ENCODE measurements at regions not wholly inside any gene's neighbourhood (a gene's known extent, or its start where the extent isn't known, plus 50 kb on each side); places are given as distances from the start of the nearest gene placed in this dataset.

GRCh38 chr10:100653957-100654781, 91.2 kb upstream of the PAX2 start (continued):
- TF ChIP-seq ZNF423 (tag by site-specific recombination; IDR thresholded peaks at IDR 0.05), result no peak
- TF ChIP-seq ZNF416 (tag by site-specific recombination; IDR thresholded peaks at IDR 0.05), result no peak
- TF ChIP-seq TSHZ1 (tag by site-specific recombination; IDR thresholded peaks at IDR 0.05; ENCODE audit: borderline replicate concordance), result no peak; the same call in 1 of the 2 replicates
- TF ChIP-seq ZNF529 (tag by site-specific recombination; IDR thresholded peaks at IDR 0.05; ENCODE audit: insufficient replicate concordance), result no peak
- no peak for TF ChIP-seq ZNF174 (tag by site-specific recombination; IDR thresholded peaks at IDR 0.05)
- TF ChIP-seq, protein P1, sequence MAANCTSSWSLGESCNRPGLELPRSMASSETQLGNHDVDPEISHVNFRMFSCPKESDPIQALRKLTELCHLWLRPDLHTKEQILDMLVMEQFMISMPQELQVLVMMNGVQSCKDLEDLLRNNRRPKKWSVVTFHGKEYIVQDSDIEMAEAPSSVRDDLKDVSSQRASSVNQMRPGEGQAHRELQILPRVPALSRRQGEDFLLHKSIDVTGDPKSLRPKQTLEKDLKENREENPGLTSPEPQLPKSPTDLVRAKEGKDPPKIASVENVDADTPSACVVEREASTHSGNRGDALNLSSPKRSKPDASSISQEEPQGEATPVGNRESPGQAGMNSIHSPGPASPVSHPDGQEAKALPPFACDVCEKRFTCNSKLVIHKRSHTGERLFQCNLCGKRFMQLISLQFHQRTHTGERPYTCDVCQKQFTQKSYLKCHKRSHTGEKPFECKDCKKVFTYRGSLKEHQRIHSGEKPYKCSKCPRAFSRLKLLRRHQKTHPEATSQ (tag by site-specific recombination; IDR thresholded peaks at IDR 0.05), result no peak
- TF ChIP-seq HIC1 (tag by site-specific recombination; IDR thresholded peaks at IDR 0.05), result peak; percentile 62
- TF ChIP-seq ZNF571 (tag by site-specific recombination; IDR thresholded peaks at IDR 0.05), result no peak
- TF ChIP-seq RBAK (tag by site-specific recombination; IDR thresholded peaks at IDR 0.05), result no peak
- TF ChIP-seq, protein P2, sequence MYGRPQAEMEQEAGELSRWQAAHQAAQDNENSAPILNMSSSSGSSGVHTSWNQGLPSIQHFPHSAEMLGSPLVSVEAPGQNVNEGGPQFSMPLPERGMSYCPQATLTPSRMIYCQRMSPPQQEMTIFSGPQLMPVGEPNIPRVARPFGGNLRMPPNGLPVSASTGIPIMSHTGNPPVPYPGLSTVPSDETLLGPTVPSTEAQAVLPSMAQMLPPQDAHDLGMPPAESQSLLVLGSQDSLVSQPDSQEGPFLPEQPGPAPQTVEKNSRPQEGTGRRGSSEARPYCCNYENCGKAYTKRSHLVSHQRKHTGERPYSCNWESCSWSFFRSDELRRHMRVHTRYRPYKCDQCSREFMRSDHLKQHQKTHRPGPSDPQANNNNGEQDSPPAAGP (tag by site-specific recombination; IDR thresholded peaks at IDR 0.05), result peak; percentile 75
- peak; percentile 87; the same call in 1 of the 2 replicates for TF ChIP-seq ZNF202 (tag by site-specific recombination; IDR thresholded peaks at IDR 0.05; ENCODE audit: borderline replicate concordance)
- no peak for TF ChIP-seq ZNF707 (tag by site-specific recombination; IDR thresholded peaks at IDR 0.05)
- no peak for TF ChIP-seq GLI4 (tag by site-specific recombination; IDR thresholded peaks at IDR 0.05)
- peak; percentile 22; the same call in 1 of the 2 replicates for TF ChIP-seq GLIS2 (tag by site-specific recombination; IDR thresholded peaks at IDR 0.05)
- no peak for TF ChIP-seq ZNF624 (tag by site-specific recombination; IDR thresholded peaks at IDR 0.05)
- no peak for TF ChIP-seq ZNF830 (tag by site-specific recombination; IDR thresholded peaks at IDR 0.05; ENCODE audit: low read depth)
- peak; percentile 56 for TF ChIP-seq ZNF391 (tag by site-specific recombination; IDR thresholded peaks at IDR 0.05; ENCODE audit: borderline replicate concordance, low read depth)
- peak; percentile 46; the same call in 1 of the 2 replicates for TF ChIP-seq ZNF558 (tag by site-specific recombination; IDR thresholded peaks at IDR 0.05)
- no peak for TF ChIP-seq SCRT1 (tag by site-specific recombination; IDR thresholded peaks at IDR 0.05; ENCODE audit: borderline replicate concordance)
- TF ChIP-seq ZNF473 (tag by site-specific recombination; IDR thresholded peaks at IDR 0.05), result no peak
- no peak for TF ChIP-seq ZBTB48 (tag by site-specific recombination; IDR thresholded peaks at IDR 0.05)
- no peak for TF ChIP-seq ZNF266 (tag by site-specific recombination; IDR thresholded peaks at IDR 0.05; ENCODE audit: low read depth)
- TF ChIP-seq, protein P3, sequence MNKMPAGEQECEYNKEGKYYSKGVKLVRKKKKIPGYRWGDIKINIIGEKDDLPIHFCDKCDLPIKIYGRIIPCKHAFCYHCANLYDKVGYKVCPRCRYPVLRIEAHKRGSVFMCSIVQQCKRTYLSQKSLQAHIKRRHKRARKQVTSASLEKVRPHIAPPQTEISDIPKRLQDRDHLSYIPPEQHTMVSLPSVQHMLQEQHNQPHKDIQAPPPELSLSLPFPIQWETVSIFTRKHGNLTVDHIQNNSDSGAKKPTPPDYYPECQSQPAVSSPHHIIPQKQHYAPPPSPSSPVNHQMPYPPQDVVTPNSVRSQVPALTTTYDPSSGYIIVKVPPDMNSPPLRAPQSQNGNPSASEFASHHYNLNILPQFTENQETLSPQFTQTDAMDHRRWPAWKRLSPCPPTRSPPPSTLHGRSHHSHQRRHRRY (tag by site-specific recombination; IDR thresholded peaks at IDR 0.05), result no peak
- TF ChIP-seq, protein P4, sequence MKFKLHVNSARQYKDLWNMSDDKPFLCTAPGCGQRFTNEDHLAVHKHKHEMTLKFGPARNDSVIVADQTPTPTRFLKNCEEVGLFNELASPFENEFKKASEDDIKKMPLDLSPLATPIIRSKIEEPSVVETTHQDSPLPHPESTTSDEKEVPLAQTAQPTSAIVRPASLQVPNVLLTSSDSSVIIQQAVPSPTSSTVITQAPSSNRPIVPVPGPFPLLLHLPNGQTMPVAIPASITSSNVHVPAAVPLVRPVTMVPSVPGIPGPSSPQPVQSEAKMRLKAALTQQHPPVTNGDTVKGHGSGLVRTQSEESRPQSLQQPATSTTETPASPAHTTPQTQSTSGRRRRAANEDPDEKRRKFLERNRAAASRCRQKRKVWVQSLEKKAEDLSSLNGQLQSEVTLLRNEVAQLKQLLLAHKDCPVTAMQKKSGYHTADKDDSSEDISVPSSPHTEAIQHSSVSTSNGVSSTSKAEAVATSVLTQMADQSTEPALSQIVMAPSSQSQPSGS (tag by site-specific recombination; IDR thresholded peaks at IDR 0.05; ENCODE audit: low read depth), result peak; percentile 90
- TF ChIP-seq ZBTB26 (tag by site-specific recombination; optimal IDR thresholded peaks at IDR 0.05), result peak; percentile 41
- TF ChIP-seq ZFP41 (tag by site-specific recombination; IDR thresholded peaks at IDR 0.05; ENCODE audit: borderline replicate concordance), result no peak
- TF ChIP-seq MEIS1 (CRISPR knock-in tag; IDR thresholded peaks at IDR 0.05; ENCODE audit: borderline replicate concordance), result no peak

Data from HEK293 (cell line).